PC-3 (cell line): ENCODE measurements at regions not wholly inside any gene's neighbourhood (a gene's known extent, or its start where the extent isn't known, plus 50 kb on each side); places are given as distances from the start of the nearest gene placed in this dataset.

Source experiments
- CTCF ChIP-seq: fragments of 300-600 bp; sonication (generic); conservative IDR thresholded peaks from 2 replicates; pipeline ENCODE4 v1.5.1; 2017; ENCODE audit warnings: antibody characterized with exemption, low read depth, mild to moderate bottlenecking, low read length
- EZH2 ChIP-seq: fragments of 300-600 bp; sonication (generic); IDR thresholded peaks from one replicate; pipeline ENCODE4 v1.6.1; 2017; ENCODE audit warnings: antibody characterized with exemption, mild to moderate bottlenecking, low read length; ENCODE audit not compliant: unreplicated experiment
- EZH2phosphoT487 ChIP-seq: fragments of 300-600 bp; sonication (generic); IDR thresholded peaks from 2 replicates; pipeline ENCODE4 v1.6.1; 2018; ENCODE audit warnings: mild to moderate bottlenecking, antibody characterized with exemption, low read length, borderline replicate concordance

- TF ChIP-seq CTCF, result no peak
- TF ChIP-seq EZH2phosphoT487, result no peak
- no peak for TF ChIP-seq EZH2
Measured at GRCh38 chr1:157916887-157917570, 75.4 kb upstream of the CD5L start.
